Transverse colon (tissue), 4 donors: ENCODE measurements at regions not wholly inside any gene's neighbourhood (a gene's known extent, or its start where the extent isn't known, plus 50 kb on each side); places are given as distances from the start of the nearest gene placed in this dataset.

Source experiments
- DNase-seq: peaks from one replicate; pipeline ENCODE4 v3.0.0-alpha.2; 2019
- H3K27ac ChIP-seq, 4 donors: fragments of 200-600 bp; sonication (generic); 2 replicates each; pipeline ENCODE4 v1.5.1; 2016 to 2018; ENCODE audit warnings: inconsistent platforms in 4 of 4
- H3K27me3 ChIP-seq: fragments of 200-600 bp; sonication (generic); 2 replicates; pipeline ENCODE4 v1.5.1; 2017; ENCODE audit warnings: inconsistent platforms
- H3K36me3 ChIP-seq, 4 donors: fragments of 200-600 bp; sonication (generic); 2 replicates each; pipeline ENCODE4 v1.5.1; 2017 to 2019; ENCODE audit warnings: inconsistent platforms in 4 of 4
- H3K4me1 ChIP-seq, 4 donors: fragments of 200-600 bp; sonication (generic); 2 replicates each; pipeline ENCODE4 v1.5.1; 2017 to 2020; ENCODE audit warnings: inconsistent platforms in 4 of 4
- H3K4me3 ChIP-seq, 4 donors: fragments of 200-600 bp; sonication (generic); 1 replicate in 1 of 4; 2 replicates in 3 of 4; pipeline versions ENCODE4 v1.5.1 to v1.6.1; 2017 to 2019; ENCODE audit warnings: inconsistent platforms in 4 of 4
- H3K9me3 ChIP-seq, 2 donors: fragments of 200-600 bp; sonication (generic); 2 replicates each; pipeline ENCODE4 v1.5.1; 2017 to 2019; ENCODE audit warnings: inconsistent platforms in 2 of 2
- CTCF ChIP-seq, 5 experiments: fragments of 200-600 bp in 3 of 5; fragments of 450-650 bp in 2 of 5; sonication (generic) in 3 of 5; IDR thresholded peaks; 1 replicate in 2 of 5; 2 replicates in 3 of 5; pipeline ENCODE4 v1.5.1; 2016 to 2017; ENCODE audit warnings: antibody characterized with exemption in 5 of 5, inconsistent platforms in 3 of 5, mild to moderate bottlenecking in 2 of 5, moderate library complexity in 1 of 5
- EP300 ChIP-seq: sonication (generic); formaldehyde crosslinking; IDR thresholded peaks from one replicate; pipeline ENCODE4 v1.6.1; 2017; ENCODE audit warnings: antibody characterized with exemption, low read depth
- POLR2A ChIP-seq: fragments of 450-650 bp; IDR thresholded peaks from one replicate; pipeline ENCODE4 v1.6.1; 2016; ENCODE audit warnings: antibody characterized with exemption, mild to moderate bottlenecking, moderate library complexity
- POLR2AphosphoS5 ChIP-seq, 3 donors: sonication (generic); formaldehyde crosslinking; IDR thresholded peaks; one replicate each; pipeline ENCODE4 v1.6.1; 2016; ENCODE audit warnings: antibody characterized with exemption in 3 of 3
- WGBS, 2 donors: methylation state at CpG; one replicate each; pipeline ENCODE4 v1.1.5; 2018; ENCODE audit warnings: low coverage in 1 of 2; 5-methylcytosine and 5-hydroxymethylcytosine counted together
- in situ Hi-C, 4 donors: fragments of 200-750 bp; cut with MboI; loops; one replicate each; pipeline versions ENCODE4 v1.15.0 to v1.15.1; 2017; ENCODE audit warnings: low sequenced_read_pairs in 3 of 4, low pct_ligation_motif_present in 1 of 4, low pct_unique_long_range_greater_than_20kb in 1 of 4
- intact Hi-C: fragments of 100-400 bp; cut with DNase I; formaldehyde crosslinking; loops from one replicate; pipeline ENCODE4 v1.15.1; 2023; ENCODE audit warnings: low total_unique reads

- H3K4me3 ChIP-seq = no peak overlapping the region
- no peaks in the 10 kb centered on the region for H3K36me3 ChIP-seq
- in situ Hi-C loops (no loop called here), intact Hi-C loops (no loop called here)
- no peak for DNase-seq
- peaks cover 0 to 7% (median 2%) of the 10 kb centered on the region in 4 donors for H3K4me1 ChIP-seq
- WGBS, 2 donors = 94% methylated on average over 7 of the region's 7 CpGs; no CpG with 5 or more reads in 1 of the 2 donors
- H3K9me3 ChIP-seq = no peaks in the 10 kb centered on the region
- TF ChIP-seq POLR2AphosphoS5 (IDR thresholded peaks at IDR 0.05) (no peak), CTCF (IDR thresholded peaks at IDR 0.05) (no peak), EP300 (no peak), POLR2A (no peak)
- no peaks in the 10 kb centered on the region for H3K27me3 ChIP-seq
- no peak overlapping the region for H3K27ac ChIP-seq
These were observed 293.0 kb upstream of the PODXL start for GRCh38 chr7:131849472-131849871.

DNA sequence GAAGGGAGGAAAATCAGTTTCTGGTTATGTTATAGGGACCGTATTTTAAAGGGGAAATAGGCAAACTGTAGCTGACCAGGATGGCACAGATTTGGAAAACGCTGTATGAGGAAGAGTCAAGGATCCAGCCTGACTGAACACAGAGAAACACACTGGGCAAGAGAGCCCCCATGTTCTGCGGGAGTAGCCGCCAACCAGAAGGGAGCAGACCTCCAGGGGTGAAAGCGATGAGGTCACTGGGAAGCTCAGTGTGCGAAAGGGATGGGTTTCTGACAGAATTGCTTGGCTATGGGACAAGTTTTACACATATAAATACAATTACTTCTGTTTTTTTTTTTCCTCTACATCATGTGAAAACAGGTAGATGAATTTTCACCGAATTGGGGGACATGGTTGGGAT, 291.6 kb upstream of the PODXL start:
- in situ Hi-C loops (no loop called here), intact Hi-C loops (no loop called here)
- Histone ChIP-seq H3K4me1 (peaks cover 0 to 11% (median 4%) of the 10 kb centered on the region in 4 donors), H3K4me3 (no peak overlapping the region), H3K27me3 (no peaks in the 10 kb centered on the region), H3K9me3 (no peaks in the 10 kb centered on the region), H3K27ac (no peak overlapping the region), H3K36me3 (no peaks in the 10 kb centered on the region)
- no peak for DNase-seq
- WGBS, 2 donors = 85 to 90% methylated on average over 4 to 7 of the region's 7 CpGs
- TF ChIP-seq EP300 (no peak), POLR2AphosphoS5 (IDR thresholded peaks at IDR 0.05) (no peak), POLR2A (no peak), CTCF (IDR thresholded peaks at IDR 0.05) (no peak)

DNA sequence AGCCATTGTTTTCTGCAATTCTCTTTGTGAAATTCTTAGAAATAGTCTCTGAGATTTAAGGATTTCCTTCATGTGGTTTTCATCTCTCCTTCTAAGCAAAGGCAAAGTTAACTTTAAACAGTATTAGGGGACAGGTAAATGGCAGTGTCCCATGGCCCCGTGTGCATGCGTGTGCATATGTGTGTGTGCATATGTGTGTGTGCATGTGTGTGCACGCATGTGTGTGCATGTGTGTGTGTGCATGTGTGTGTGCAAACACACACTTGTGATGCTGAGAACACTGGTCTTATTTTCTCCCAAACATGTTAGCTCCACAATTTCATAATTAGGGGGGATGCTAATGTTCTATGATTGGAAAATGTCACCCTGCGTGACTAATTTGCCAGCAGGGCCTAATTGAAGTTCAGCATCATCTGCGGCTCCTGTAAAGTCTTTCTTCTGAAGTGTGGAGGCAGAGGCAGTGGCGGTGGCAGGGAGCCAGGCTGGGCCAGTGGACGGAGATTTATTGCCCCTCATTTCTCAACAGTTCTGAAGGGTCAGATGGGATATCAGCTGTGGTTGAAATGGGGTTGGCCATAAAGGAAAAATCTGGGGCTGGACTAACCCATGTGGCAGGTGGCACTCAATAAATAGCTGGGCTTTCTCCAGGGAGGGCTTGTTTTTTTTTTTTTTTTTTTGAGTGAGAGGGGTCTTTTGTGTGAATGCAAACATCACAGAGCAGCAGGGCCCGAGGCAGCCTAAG, 289.3 kb upstream of the PODXL start:
- TF ChIP-seq EP300 (no peak), POLR2A (no peak), CTCF (IDR thresholded peaks at IDR 0.05) (no peak), POLR2AphosphoS5 (IDR thresholded peaks at IDR 0.05) (no peak)
- no peaks in the 10 kb centered on the region for H3K36me3 ChIP-seq
- no peaks in the 10 kb centered on the region for H3K27me3 ChIP-seq
- intact Hi-C loops = no loop called here
- WGBS, 2 donors = 75 to 80% methylated on average over 3 to 8 of the region's 8 CpGs
- H3K27ac ChIP-seq = no peak overlapping the region
- in situ Hi-C loops = no loop called here
- no peak overlapping the region for H3K4me3 ChIP-seq
- peaks cover 0 to 11% (median 4%) of the 10 kb centered on the region in 4 donors for H3K4me1 ChIP-seq
- H3K9me3 ChIP-seq = no peaks in the 10 kb centered on the region
- no peak for DNase-seq

GRCh38 chr7:131844369-131844768, 287.9 kb upstream of the PODXL start:
- Histone ChIP-seq H3K27ac (no peak overlapping the region), H3K27me3 (no peaks in the 10 kb centered on the region), H3K9me3 (no peaks in the 10 kb centered on the region), H3K4me3 (no peak overlapping the region), H3K36me3 (no peaks in the 10 kb centered on the region), H3K4me1 (peaks cover 0 to 11% (median 4%) of the 10 kb centered on the region in 4 donors)
- DNase-seq = no peak
- intact Hi-C loops (no loop called here), in situ Hi-C loops (no loop called here)
- 10 to 38% methylated on average over 1 to 3 of the region's 3 CpGs for WGBS, 2 donors
- no peak for TF ChIP-seq EP300
